K562 (cell line): ENCODE measurements at regions not wholly inside any gene's neighbourhood (a gene's known extent, or its start where the extent isn't known, plus 50 kb on each side); places are given as distances from the start of the nearest gene placed in this dataset.

Experiments used
- CTCF ChIP-seq, 3 experiments: IDR thresholded peaks in 2 of 3; conservative IDR thresholded peaks in 1 of 3; 2 replicates each; pipeline ENCODE4 v1.5.1; 2011 to 2012; ENCODE audit warnings: low read length in 3 of 3, mild to moderate bottlenecking in 3 of 3, control low read depth in 2 of 3, improper control_type of control experiment in 1 of 3, inconsistent platforms in 1 of 3, low read depth in 1 of 3, mixed read lengths in 1 of 3, moderate library complexity in 1 of 3; ENCODE audit not compliant: insufficient read depth in 2 of 3
- MTA3 ChIP-seq: fragments of 450-650 bp; formaldehyde crosslinking; IDR thresholded peaks from 2 replicates; pipeline ENCODE4 v1.6.1; 2017; ENCODE audit warnings: mild to moderate bottlenecking, borderline replicate concordance
- POLR2AphosphoS5 ChIP-seq: IDR thresholded peaks from 2 replicates; pipeline ENCODE4 v1.6.1; 2011; ENCODE audit warnings: mild to moderate bottlenecking, low read depth, low read length, moderate library complexity; ENCODE audit not compliant: control insufficient read depth, insufficient read depth
- RBFOX2 ChIP-seq: fragments of 200-400 bp; formaldehyde crosslinking; IDR thresholded peaks from 2 replicates; pipeline ENCODE4 v1.6.1; 2017; ENCODE audit warnings: low read depth, mild to moderate bottlenecking, low read length, moderate library complexity
- RFX5 ChIP-seq: IDR thresholded peaks from 2 replicates; pipeline ENCODE4 v1.6.1; 2011; ENCODE audit warnings: low read depth, mild to moderate bottlenecking, improper control_type of control experiment, low read length
- ZKSCAN1 ChIP-seq: fragments of 150-350 bp; IDR thresholded peaks from 2 replicates; pipeline ENCODE4 v1.6.1; 2016; ENCODE audit warnings: low read depth, low read length
- ZNF134 ChIP-seq: fragments of 250-450 bp; sonication (Bioruptor Pico); conservative IDR thresholded peaks from 2 replicates; pipeline ENCODE4 v1.4.0; 2020
- ZNF668 ChIP-seq: fragments of 250-450 bp; sonication (Bioruptor Pico); IDR thresholded peaks from 2 replicates; pipeline ENCODE4 v1.8.0; 2022; ENCODE audit warnings: mild to moderate bottlenecking, inconsistent platforms

DNA sequence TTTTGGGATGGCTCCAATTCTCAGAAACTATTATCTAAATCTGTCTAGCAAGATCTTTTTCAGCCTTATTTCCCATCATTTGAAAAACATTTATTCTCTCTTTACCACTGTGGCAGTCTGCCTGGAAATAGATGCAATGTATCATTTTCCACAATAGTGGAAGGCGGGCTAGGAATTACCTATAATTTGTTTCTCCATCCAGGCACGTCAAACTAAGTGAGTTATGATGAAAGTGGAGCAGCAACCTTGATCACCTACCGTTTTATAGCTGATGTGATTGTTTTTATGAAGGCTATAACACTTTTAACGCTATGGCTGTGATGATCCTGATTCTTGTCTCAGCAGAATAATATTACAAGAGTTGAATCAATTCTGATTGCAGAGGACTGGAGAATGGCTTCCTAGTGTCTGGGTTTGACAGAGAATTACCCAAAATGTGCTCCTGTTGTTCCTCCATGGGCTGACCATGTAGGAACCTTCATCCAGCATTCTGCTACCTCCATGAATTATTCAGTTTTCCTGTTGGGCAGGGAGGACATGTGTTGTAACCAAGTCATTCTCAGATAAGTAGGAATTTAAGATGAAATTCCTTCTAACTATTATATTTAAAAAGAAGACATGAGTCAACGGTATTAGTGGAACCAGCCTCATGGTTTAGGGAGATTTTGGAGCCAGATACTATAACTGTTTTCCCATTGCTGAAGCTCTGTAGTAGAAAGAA, 231.5 kb upstream of the SGO1 start:
- TF ChIP-seq CTCF (IDR thresholded peaks at IDR 0.05 in 2 of 3, conservative IDR thresholded peaks at IDR 0.05 in 1 of 3; ENCODE audit: insufficient read depth in 2 of 3, low read depth in 1 of 3, low read length in 3 of 3) (no peak), RBFOX2 (no peak), ZNF668 (no peak), RFX5 (no peak), MTA3 (no peak), POLR2AphosphoS5 (no peak), ZNF134 (CRISPR knock-in tag) (no peak), ZKSCAN1 (no peak)
